Keratinocyte (primary cell): ENCODE measurements at regions not wholly inside any gene's neighbourhood (a gene's known extent, or its start where the extent isn't known, plus 50 kb on each side); places are given as distances from the start of the nearest gene placed in this dataset.

Experiments
- DNase-seq: peaks from one replicate; pipeline ENCODE4 v3.0.0-alpha.2; 2011; ENCODE audit warnings: low read depth, missing footprints, low spot score
- FAIRE-seq: peaks from 2 replicates; lab custom pipeline; 2011; peaks lifted over from hg19 to GRCh38; lab: Jason Lieb, UNC
- H2AFZ ChIP-seq: 2 replicates; pipeline ENCODE4 v1.6.0; 2012; ENCODE audit warnings: low read length, control low read depth, inconsistent platforms; ENCODE audit not compliant: control insufficient read depth
- H3K27ac ChIP-seq: 2 replicates; pipeline ENCODE4 v1.5.1; 2011; ENCODE audit warnings: low read length; ENCODE audit not compliant: control insufficient read depth, insufficient read depth
- H3K27me3 ChIP-seq: 3 replicates; pipeline ENCODE4 v1.6.0; 2011; ENCODE audit warnings: low read length; ENCODE audit not compliant: control insufficient read depth, insufficient read depth; ENCODE audit errors: extremely low read depth
- H3K36me3 ChIP-seq, 2 experiments: 2 replicates in 1 of 2; 3 replicates in 1 of 2; pipeline ENCODE4 v1.5.1; 2011; ENCODE audit warnings: low read length in 2 of 2, mild to moderate bottlenecking in 1 of 2; ENCODE audit not compliant: control insufficient read depth in 2 of 2, insufficient read depth in 2 of 2; ENCODE audit errors: extremely low read depth in 1 of 2
- H3K4me1 ChIP-seq: 3 replicates; pipeline ENCODE4 v1.5.1; 2011; ENCODE audit warnings: low read length; ENCODE audit not compliant: control insufficient read depth, insufficient read depth; ENCODE audit errors: extremely low read depth
- H3K4me2 ChIP-seq: 3 replicates; pipeline ENCODE4 v1.6.0; 2011; ENCODE audit warnings: low read depth, low read length; ENCODE audit not compliant: control insufficient read depth, insufficient read depth; ENCODE audit errors: extremely low read depth
- H3K4me3 ChIP-seq, 3 experiments: fragments of 200-600 bp in 1 of 3; sonication (generic) in 1 of 3; 2 replicates in 2 of 3; 3 replicates in 1 of 3; pipeline ENCODE4 v1.5.1; 2011 to 2016; ENCODE audit warnings: low read length in 3 of 3, mild to moderate bottlenecking in 3 of 3, control low read depth in 2 of 3, inconsistent platforms in 1 of 3, low read depth in 1 of 3, mixed read lengths in 1 of 3, mixed run types in 1 of 3, moderate library complexity in 1 of 3; ENCODE audit not compliant: control insufficient read depth in 2 of 3, insufficient read depth in 2 of 3; ENCODE audit errors: extremely low read depth in 1 of 3
- H3K79me2 ChIP-seq: 2 replicates; pipeline ENCODE4 v1.6.0; 2012; ENCODE audit warnings: low read length; ENCODE audit not compliant: control insufficient read depth, insufficient read depth
- H3K9ac ChIP-seq: 3 replicates; pipeline ENCODE4 v1.6.0; 2011; ENCODE audit warnings: low read length; ENCODE audit not compliant: control insufficient read depth, insufficient read depth; ENCODE audit errors: extremely low read depth
- H3K9me1 ChIP-seq: 3 replicates; pipeline ENCODE4 v1.6.0; 2011; ENCODE audit warnings: low read length; ENCODE audit not compliant: control insufficient read depth, insufficient read depth; ENCODE audit errors: extremely low read depth
- H3K9me3 ChIP-seq: 2 replicates; pipeline ENCODE4 v1.5.1; 2012; ENCODE audit warnings: low read depth, low read length; ENCODE audit not compliant: control insufficient read depth
- H4K20me1 ChIP-seq: 3 replicates; pipeline ENCODE4 v1.6.0; 2011; ENCODE audit warnings: low read length; ENCODE audit not compliant: control insufficient read depth, insufficient read depth; ENCODE audit errors: extremely low read depth
- EZH2 ChIP-seq: IDR thresholded peaks from one replicate; pipeline ENCODE4 v1.6.1; 2012; ENCODE audit warnings: inconsistent platforms, mild to moderate bottlenecking, low read length, moderate library complexity
- dilution Hi-C: fragments of 300-500 bp; cut with MboI; formaldehyde crosslinking; loops from one replicate; pipeline ENCODE4 v1.7.0; 2020; ENCODE audit warnings: low sequenced_read_pairs; ENCODE audit not compliant: extremely low pct_ligation_motif_present
- TF ChIP-seq, protein P1 (sequence below), 3 experiments: IDR thresholded peaks in 1 of 3; conservative IDR thresholded peaks in 1 of 3; optimal IDR thresholded peaks in 1 of 3; 2 replicates in 2 of 3; 3 replicates in 1 of 3; pipeline versions ENCODE3 to v1.5.1; 2011; ENCODE audit warnings: low read length in 3 of 3, mild to moderate bottlenecking in 3 of 3, moderate library complexity in 2 of 3, control low read depth in 1 of 3, inconsistent platforms in 1 of 3; ENCODE audit not compliant: insufficient read depth in 2 of 3; ENCODE audit errors: extremely low read depth in 1 of 3

DNA sequence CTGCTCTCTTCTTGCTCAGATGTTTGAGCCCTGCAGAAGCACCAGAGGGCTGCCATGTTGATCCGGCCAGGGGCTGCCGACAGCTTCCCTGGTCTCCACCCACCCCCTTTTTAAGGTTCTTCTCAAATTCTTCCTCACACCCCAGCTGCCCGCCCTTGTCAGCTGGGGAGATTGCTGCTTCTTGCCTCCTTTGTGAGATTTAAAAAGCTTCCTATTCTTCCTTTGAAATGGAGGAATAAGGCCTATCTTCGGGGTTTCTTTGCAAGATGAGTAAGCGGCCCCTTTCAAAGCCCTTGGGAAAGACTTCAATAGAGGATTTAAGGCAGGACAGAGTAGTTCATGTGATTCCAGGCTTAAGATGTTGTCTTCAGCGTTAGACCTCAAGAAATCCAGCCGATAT lies 211.9 kb upstream of the SHH start:
- TF ChIP-seq EZH2, result no peak
- TF ChIP-seq, protein P1, sequence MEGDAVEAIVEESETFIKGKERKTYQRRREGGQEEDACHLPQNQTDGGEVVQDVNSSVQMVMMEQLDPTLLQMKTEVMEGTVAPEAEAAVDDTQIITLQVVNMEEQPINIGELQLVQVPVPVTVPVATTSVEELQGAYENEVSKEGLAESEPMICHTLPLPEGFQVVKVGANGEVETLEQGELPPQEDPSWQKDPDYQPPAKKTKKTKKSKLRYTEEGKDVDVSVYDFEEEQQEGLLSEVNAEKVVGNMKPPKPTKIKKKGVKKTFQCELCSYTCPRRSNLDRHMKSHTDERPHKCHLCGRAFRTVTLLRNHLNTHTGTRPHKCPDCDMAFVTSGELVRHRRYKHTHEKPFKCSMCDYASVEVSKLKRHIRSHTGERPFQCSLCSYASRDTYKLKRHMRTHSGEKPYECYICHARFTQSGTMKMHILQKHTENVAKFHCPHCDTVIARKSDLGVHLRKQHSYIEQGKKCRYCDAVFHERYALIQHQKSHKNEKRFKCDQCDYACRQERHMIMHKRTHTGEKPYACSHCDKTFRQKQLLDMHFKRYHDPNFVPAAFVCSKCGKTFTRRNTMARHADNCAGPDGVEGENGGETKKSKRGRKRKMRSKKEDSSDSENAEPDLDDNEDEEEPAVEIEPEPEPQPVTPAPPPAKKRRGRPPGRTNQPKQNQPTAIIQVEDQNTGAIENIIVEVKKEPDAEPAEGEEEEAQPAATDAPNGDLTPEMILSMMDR (optimal IDR thresholded peaks at IDR 0.05 in 1 of 3, IDR thresholded peaks at IDR 0.05 in 1 of 3, conservative IDR thresholded peaks at IDR 0.05 in 1 of 3; ENCODE audit: extremely low read depth in 1 of 3, insufficient read depth in 2 of 3, low read length in 3 of 3), result no peak
- H3K27me3 ChIP-seq, result no peaks in the 10 kb centered on the region
- DNase-seq (no peak), FAIRE-seq (no peak)
- dilution Hi-C loops, result no loop called here
- H3K4me1 ChIP-seq, result no peaks in the 10 kb centered on the region
- no peak overlapping the region for H3K27ac ChIP-seq
- no peaks in the 10 kb centered on the region for H3K9me3 ChIP-seq
- H4K20me1 ChIP-seq, result no peaks in the 10 kb centered on the region
- H3K4me3 ChIP-seq, result no peak overlapping the region
- no peaks in the 10 kb centered on the region for H3K36me3 ChIP-seq
- no peak overlapping the region for H2AFZ ChIP-seq
- H3K9me1 ChIP-seq, result no peaks in the 10 kb centered on the region
- no peak overlapping the region for H3K4me2 ChIP-seq
- no peaks in the 10 kb centered on the region for H3K79me2 ChIP-seq
- H3K9ac ChIP-seq, result no peak overlapping the region

DNA sequence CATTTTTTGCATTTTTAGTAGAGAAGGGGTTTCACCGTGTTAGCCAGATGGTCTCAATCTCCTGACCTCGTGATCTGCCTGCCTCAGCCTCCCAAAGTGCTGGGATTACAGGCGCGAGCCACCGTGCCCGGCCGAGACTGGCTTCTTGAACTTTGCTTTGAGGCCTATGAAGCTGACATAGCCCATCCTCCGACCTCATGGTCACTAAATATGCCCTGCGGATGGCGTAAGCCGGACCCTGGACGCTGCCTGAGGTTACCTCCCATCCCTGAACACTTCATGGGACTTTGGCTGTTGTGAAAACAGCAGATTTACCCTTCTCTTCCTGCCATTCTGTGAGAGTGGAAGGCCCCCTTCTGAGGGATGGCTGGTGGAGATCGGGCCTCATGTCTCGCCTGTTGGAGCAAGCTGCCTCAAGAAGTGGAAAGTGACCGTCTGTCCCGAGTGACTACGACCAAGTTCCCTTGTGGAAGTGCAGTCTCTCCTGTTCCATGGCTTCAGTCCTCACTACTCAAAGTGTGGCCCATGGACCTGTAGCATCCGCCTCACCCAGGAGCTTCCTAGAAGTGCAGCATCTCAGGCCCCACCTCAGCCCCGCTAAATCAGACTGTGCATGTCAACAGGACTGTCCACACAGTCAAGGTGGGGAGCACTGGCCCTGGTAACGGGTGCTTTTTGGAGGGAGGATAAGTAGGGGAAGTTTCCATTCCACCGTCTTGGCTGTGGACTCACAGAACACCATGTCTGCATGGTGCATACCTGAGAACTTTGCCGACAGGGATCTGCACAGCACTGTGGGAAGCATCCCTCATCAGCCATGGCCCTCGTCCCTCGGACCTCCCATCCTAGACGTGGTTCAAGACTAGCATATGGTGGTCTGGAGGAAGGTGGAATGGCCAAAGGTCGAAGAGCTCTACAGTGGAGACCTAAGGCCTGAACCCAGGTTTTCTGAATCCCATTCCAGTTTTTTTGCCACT lies 210.5 kb upstream of the SHH start:
- FAIRE-seq, result no peak
- DNase-seq, result no peak
- H2AFZ ChIP-seq, result no peak overlapping the region
- H3K27me3 ChIP-seq, result no peaks in the 10 kb centered on the region
- dilution Hi-C loops, result no loop called here
- no peaks in the 10 kb centered on the region for H3K79me2 ChIP-seq
- H3K4me1 ChIP-seq, result no peaks in the 10 kb centered on the region
- H3K27ac ChIP-seq, result no peak overlapping the region
- no peak overlapping the region for H3K4me3 ChIP-seq
- no peak overlapping the region for H3K9ac ChIP-seq
- H4K20me1 ChIP-seq, result no peaks in the 10 kb centered on the region
- no peaks in the 10 kb centered on the region for H3K9me3 ChIP-seq
- no peak for TF ChIP-seq EZH2
- TF ChIP-seq, protein P1 (optimal IDR thresholded peaks at IDR 0.05 in 1 of 3, IDR thresholded peaks at IDR 0.05 in 1 of 3, conservative IDR thresholded peaks at IDR 0.05 in 1 of 3; ENCODE audit: extremely low read depth in 1 of 3, insufficient read depth in 2 of 3, low read length in 3 of 3), result no peak
- no peak overlapping the region for H3K4me2 ChIP-seq
- H3K36me3 ChIP-seq, result no peaks in the 10 kb centered on the region
- no peaks in the 10 kb centered on the region for H3K9me1 ChIP-seq
